ENCODE measurements at regions not wholly inside any gene's neighbourhood (a gene's known extent, or its start where the extent isn't known, plus 50 kb on each side); places are given as distances from the start of the nearest gene placed in this dataset.
"Not testable (repeated sequence)": the region's sequence is repeated elsewhere in the genome, so short reads cannot be mapped to it uniquely, and the experiment has no call there.

GRCh38 chr12:131293071-131294015 is 339.6 kb downstream of the ADGRD1 start:
- TF ChIP-seq CTCF, POLR2A, POLR2AphosphoS5, EP300 (IDR thresholded peaks at IDR 0.05): not testable (repeated sequence)
